Neural progenitor cell (in vitro differentiated cells): ENCODE measurements at regions not wholly inside any gene's neighbourhood (a gene's known extent, or its start where the extent isn't known, plus 50 kb on each side); places are given as distances from the start of the nearest gene placed in this dataset.

Experiments
- DNase-seq: peaks from one replicate; pipeline ENCODE4 v3.0.0-alpha.2; 2016; ENCODE audit warnings: low spot score
- H2AFZ ChIP-seq: fragments of 200-600 bp; sonication (generic); replicated peaks from 2 replicates; pipeline ENCODE4 v1.6.1; 2016; ENCODE audit warnings: antibody characterized with exemption
- H3F3A ChIP-seq: fragments of 200-600 bp; sonication (generic); 2 replicates; pipeline ENCODE4 v1.6.1; 2016; ENCODE audit warnings: antibody characterized with exemption, low read depth
- H3K27ac ChIP-seq: fragments of 200-600 bp; sonication (generic); 2 replicates; pipeline ENCODE4 v1.5.1; 2016; ENCODE audit warnings: mild to moderate bottlenecking
- H3K27me3 ChIP-seq: fragments of 200-600 bp; sonication (generic); 2 replicates; pipeline ENCODE4 v1.6.1; 2016; ENCODE audit warnings: mild to moderate bottlenecking, moderate library complexity
- H3K36me3 ChIP-seq: fragments of 200-600 bp; sonication (generic); 2 replicates; pipeline ENCODE4 v1.5.1; 2016
- H3K4me1 ChIP-seq: fragments of 200-600 bp; sonication (generic); 2 replicates; pipeline ENCODE4 v1.6.1; 2016; ENCODE audit warnings: mixed run types
- H3K4me2 ChIP-seq: fragments of 200-600 bp; sonication (generic); 2 replicates; pipeline ENCODE4 v1.6.1; 2016
- H3K4me3 ChIP-seq: fragments of 200-600 bp; sonication (generic); 2 replicates; pipeline ENCODE4 v1.5.1; 2016
- H3K79me2 ChIP-seq: fragments of 200-600 bp; sonication (generic); 2 replicates; pipeline ENCODE4 v1.6.1; 2016; ENCODE audit warnings: low read depth
- H3K9ac ChIP-seq: fragments of 200-600 bp; sonication (generic); 2 replicates; pipeline ENCODE4 v1.6.1; 2016
- H3K9me3 ChIP-seq: fragments of 200-600 bp; sonication (generic); 2 replicates; pipeline ENCODE4 v1.5.1; 2016; ENCODE audit warnings: low read depth
- H4K20me1 ChIP-seq: fragments of 200-600 bp; sonication (generic); 2 replicates; pipeline ENCODE4 v1.6.1; 2016; ENCODE audit warnings: low read depth
- H3K27ac Mint-ChIP-seq: 3 replicates; pipeline ENCODE4 v1.8.0; 2021; ENCODE audit warnings: mixed read lengths
- H3K27me3 Mint-ChIP-seq: 2 replicates; pipeline ENCODE4 v1.8.0; 2022; ENCODE audit warnings: low read depth, mild to moderate bottlenecking, inconsistent platforms, moderate library complexity, mixed read lengths; ENCODE audit not compliant: insufficient read depth
- H3K36me3 Mint-ChIP-seq: 3 replicates; pipeline ENCODE4 v1.8.0; 2021; ENCODE audit warnings: mixed read lengths
- H3K4me1 Mint-ChIP-seq: 3 replicates; pipeline ENCODE4 v1.8.0; 2021; ENCODE audit warnings: mixed read lengths
- H3K4me3 Mint-ChIP-seq: 3 replicates; pipeline ENCODE4 v1.8.0; 2021; ENCODE audit warnings: mild to moderate bottlenecking, moderate library complexity, mixed read lengths
- H3K9me3 Mint-ChIP-seq: 3 replicates; pipeline ENCODE4 v1.8.0; 2020; ENCODE audit warnings: mixed read lengths
- EZH2 ChIP-seq: fragments of 200-600 bp; sonication (generic); IDR thresholded peaks from 2 replicates; pipeline ENCODE4 v1.6.1; 2017; ENCODE audit warnings: antibody characterized with exemption, mild to moderate bottlenecking, moderate library complexity
- EZH2phosphoT487 ChIP-seq: fragments of 200-600 bp; sonication (generic); IDR thresholded peaks from 2 replicates; pipeline ENCODE4 v1.6.1; 2017; ENCODE audit warnings: antibody characterized with exemption
- TF ChIP-seq, protein P1 (sequence below): fragments of 200-600 bp; sonication (generic); IDR thresholded peaks from 2 replicates; pipeline ENCODE4 v1.5.1; 2017; ENCODE audit warnings: antibody characterized with exemption, mild to moderate bottlenecking

DNA sequence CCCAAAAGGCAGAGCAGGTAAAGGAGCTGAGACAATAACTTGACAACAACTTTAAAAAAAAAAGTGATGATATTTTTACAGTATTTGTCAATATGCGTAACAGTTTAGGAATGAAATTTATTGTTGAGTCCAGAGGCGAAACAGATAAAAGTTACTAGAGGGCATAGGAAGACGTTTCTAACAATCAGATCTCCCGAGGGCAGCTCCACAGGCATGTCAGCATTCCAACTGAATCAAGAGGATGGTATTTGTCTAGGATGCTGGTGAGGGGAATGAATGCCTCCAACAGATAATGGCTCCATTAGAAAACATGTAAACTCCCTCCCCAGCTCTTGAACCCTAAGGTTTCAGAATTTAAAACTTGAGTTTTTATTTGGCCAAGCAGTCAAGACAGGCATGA lies 733.9 kb upstream of the SORCS1 start:
- no peaks in the 10 kb centered on the region for H3K36me3 ChIP-seq
- H3K27ac Mint-ChIP-seq = no peak overlapping the region
- H3F3A ChIP-seq = peaks cover 14% of the 10 kb centered on the region
- H2AFZ ChIP-seq = no peak overlapping the region
- H3K27me3 Mint-ChIP-seq = no peaks in the 10 kb centered on the region
- H3K79me2 ChIP-seq = no peaks in the 10 kb centered on the region
- H3K4me3 ChIP-seq = no peak overlapping the region
- H3K4me2 ChIP-seq = no peak overlapping the region
- H3K9me3 ChIP-seq = no peaks in the 10 kb centered on the region
- no peaks in the 10 kb centered on the region for H4K20me1 ChIP-seq
- peaks cover 35% of the 10 kb centered on the region for H3K4me1 ChIP-seq
- H3K27me3 ChIP-seq = no peaks in the 10 kb centered on the region
- H3K27ac ChIP-seq = no peak overlapping the region
- H3K4me1 Mint-ChIP-seq = peaks cover 11% of the 10 kb centered on the region
- no peaks in the 10 kb centered on the region for H3K9me3 Mint-ChIP-seq
- H3K4me3 Mint-ChIP-seq = no peak overlapping the region
- no peak for DNase-seq
- no peak overlapping the region for H3K9ac ChIP-seq
- no peaks in the 10 kb centered on the region for H3K36me3 Mint-ChIP-seq
- TF ChIP-seq, protein P1, sequence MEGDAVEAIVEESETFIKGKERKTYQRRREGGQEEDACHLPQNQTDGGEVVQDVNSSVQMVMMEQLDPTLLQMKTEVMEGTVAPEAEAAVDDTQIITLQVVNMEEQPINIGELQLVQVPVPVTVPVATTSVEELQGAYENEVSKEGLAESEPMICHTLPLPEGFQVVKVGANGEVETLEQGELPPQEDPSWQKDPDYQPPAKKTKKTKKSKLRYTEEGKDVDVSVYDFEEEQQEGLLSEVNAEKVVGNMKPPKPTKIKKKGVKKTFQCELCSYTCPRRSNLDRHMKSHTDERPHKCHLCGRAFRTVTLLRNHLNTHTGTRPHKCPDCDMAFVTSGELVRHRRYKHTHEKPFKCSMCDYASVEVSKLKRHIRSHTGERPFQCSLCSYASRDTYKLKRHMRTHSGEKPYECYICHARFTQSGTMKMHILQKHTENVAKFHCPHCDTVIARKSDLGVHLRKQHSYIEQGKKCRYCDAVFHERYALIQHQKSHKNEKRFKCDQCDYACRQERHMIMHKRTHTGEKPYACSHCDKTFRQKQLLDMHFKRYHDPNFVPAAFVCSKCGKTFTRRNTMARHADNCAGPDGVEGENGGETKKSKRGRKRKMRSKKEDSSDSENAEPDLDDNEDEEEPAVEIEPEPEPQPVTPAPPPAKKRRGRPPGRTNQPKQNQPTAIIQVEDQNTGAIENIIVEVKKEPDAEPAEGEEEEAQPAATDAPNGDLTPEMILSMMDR = no peak
- TF ChIP-seq EZH2phosphoT487 (no peak), EZH2 (no peak)

DNA sequence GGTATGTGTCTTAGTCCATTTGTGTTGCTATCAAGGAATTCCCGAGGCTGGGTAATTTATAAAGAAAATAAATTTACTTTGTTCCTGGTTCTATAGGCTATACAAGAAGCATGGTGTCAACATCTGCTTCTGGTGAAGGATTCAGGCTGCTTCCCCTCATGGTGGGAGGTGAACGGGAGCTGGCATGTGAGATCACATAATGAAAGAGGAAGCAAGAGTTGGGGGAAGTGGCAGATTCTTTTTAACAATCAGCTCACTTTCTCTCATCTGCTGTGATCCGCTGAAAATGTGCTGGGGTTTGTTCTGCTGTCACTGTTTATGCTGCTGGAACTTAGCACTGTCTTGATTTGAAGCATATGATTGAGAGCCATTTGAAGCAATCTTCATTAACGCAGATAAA lies 730.0 kb upstream of the SORCS1 start:
- Mint-ChIP-seq H3K27me3 (no peaks in the 10 kb centered on the region), H3K4me3 (no peak overlapping the region), H3K36me3 (no peaks in the 10 kb centered on the region), H3K9me3 (peaks cover 3% of the 10 kb centered on the region), H3K27ac (no peak overlapping the region), H3K4me1 (peaks cover 8% of the 10 kb centered on the region)
- no peak for DNase-seq
- Histone ChIP-seq H3K4me2 (no peak overlapping the region), H3K9ac (no peak overlapping the region), H3K79me2 (no peaks in the 10 kb centered on the region), H3K36me3 (no peaks in the 10 kb centered on the region), H3K4me3 (no peak overlapping the region), H2AFZ (no peak overlapping the region), H3K4me1 (peaks cover 14% of the 10 kb centered on the region), H3K9me3 (no peaks in the 10 kb centered on the region), H3K27ac (no peak overlapping the region), H3F3A (no peaks in the 10 kb centered on the region), H3K27me3 (no peaks in the 10 kb centered on the region), H4K20me1 (no peaks in the 10 kb centered on the region)
- TF ChIP-seq, protein P1 = no peak
- no peak for TF ChIP-seq EZH2
- no peak for TF ChIP-seq EZH2phosphoT487

DNA sequence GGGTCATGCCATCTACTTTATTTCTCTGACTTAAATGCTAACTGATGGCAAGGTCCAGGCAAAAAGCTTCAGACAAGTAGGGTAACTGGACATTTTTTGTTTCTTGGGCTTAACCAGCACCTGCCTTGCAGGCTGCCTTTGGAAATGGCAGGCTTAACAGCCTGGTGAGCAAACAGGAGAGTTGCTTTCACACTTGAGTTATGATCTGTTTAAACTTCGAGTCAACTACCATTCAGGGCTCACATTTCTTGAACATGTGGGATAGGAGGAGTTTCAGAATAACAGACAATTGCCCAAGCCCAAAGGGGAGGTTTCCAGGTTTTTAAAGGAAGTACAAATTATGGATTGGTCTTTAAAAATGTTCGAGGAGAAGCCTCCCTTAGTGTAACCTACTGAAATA lies 724.6 kb upstream of the SORCS1 start:
- H3K9me3 Mint-ChIP-seq = peaks cover 13% of the 10 kb centered on the region
- H3K27ac Mint-ChIP-seq = no peak overlapping the region
- TF ChIP-seq EZH2 = no peak
- H3K4me2 ChIP-seq = no peak overlapping the region
- H2AFZ ChIP-seq = no peak overlapping the region
- no peak overlapping the region for H3K4me3 Mint-ChIP-seq
- no peak overlapping the region for H3K4me3 ChIP-seq
- H3K9me3 ChIP-seq = peaks cover 4% of the 10 kb centered on the region
- no peaks in the 10 kb centered on the region for H3K36me3 Mint-ChIP-seq
- no peaks in the 10 kb centered on the region for H3K27me3 Mint-ChIP-seq
- no peaks in the 10 kb centered on the region for H3K79me2 ChIP-seq
- no peaks in the 10 kb centered on the region for H3K27me3 ChIP-seq
- no peak overlapping the region for H3K9ac ChIP-seq
- H4K20me1 ChIP-seq = no peaks in the 10 kb centered on the region
- no peaks in the 10 kb centered on the region for H3K4me1 ChIP-seq
- no peaks in the 10 kb centered on the region for H3K4me1 Mint-ChIP-seq
- no peak overlapping the region for H3K27ac ChIP-seq
- H3K36me3 ChIP-seq = no peaks in the 10 kb centered on the region
- no peaks in the 10 kb centered on the region for H3F3A ChIP-seq
- no peak for DNase-seq

DNA sequence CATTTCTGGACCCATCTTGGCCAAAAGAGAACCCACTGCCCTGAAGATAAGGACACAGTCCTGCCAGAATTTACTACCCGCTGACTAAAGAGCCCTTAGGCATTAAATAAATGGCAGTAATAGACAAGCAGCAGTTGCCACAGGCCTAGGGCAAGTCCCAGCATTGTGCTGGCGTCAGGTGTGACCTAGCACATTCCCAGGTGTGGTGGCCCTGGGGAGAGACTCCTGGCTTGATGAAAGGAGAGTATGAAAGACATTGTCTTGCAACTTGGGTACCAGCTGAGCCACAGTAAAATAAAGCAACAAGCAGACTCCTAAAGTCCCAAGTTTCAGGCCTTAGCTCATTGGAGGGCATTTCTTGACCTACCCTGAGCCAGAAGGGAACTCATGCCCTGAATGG lies 715.7 kb upstream of the SORCS1 start:
- H3K4me3 Mint-ChIP-seq = no peak overlapping the region
- TF ChIP-seq EZH2phosphoT487 (no peak), EZH2 (no peak)
- TF ChIP-seq, protein P1 = no peak
- Histone ChIP-seq H2AFZ (no peak overlapping the region), H3K9me3 (peaks cover 4% of the 10 kb centered on the region), H3K79me2 (no peaks in the 10 kb centered on the region), H3F3A (peaks cover 7% of the 10 kb centered on the region), H3K9ac (no peak overlapping the region), H3K36me3 (no peaks in the 10 kb centered on the region), H3K4me3 (no peak overlapping the region), H3K4me2 (no peak overlapping the region), H4K20me1 (no peaks in the 10 kb centered on the region), H3K4me1 (peaks cover 9% of the 10 kb centered on the region), H3K27ac (no peak overlapping the region), H3K27me3 (no peaks in the 10 kb centered on the region)
- H3K27me3 Mint-ChIP-seq = peaks cover 3% of the 10 kb centered on the region
- H3K36me3 Mint-ChIP-seq = peaks cover 6% of the 10 kb centered on the region
- H3K4me1 Mint-ChIP-seq = peaks cover 9% of the 10 kb centered on the region
- no peak overlapping the region for H3K27ac Mint-ChIP-seq
- H3K9me3 Mint-ChIP-seq = peaks cover 46% of the 10 kb centered on the region
- DNase-seq = no peak
